GM12878 (cell line): ENCODE measurements at regions not wholly inside any gene's neighbourhood (a gene's known extent, or its start where the extent isn't known, plus 50 kb on each side); places are given as distances from the start of the nearest gene placed in this dataset.

Source experiments
- EZH2 ChIP-seq: IDR thresholded peaks from 2 replicates; pipeline ENCODE4 v1.6.1; 2012; ENCODE audit warnings: low read depth, mild to moderate bottlenecking, control low read depth, inconsistent platforms, low read length, borderline replicate concordance; ENCODE audit not compliant: control insufficient read depth
- FOS ChIP-seq: IDR thresholded peaks from 3 replicates; pipeline ENCODE4 v1.6.1; 2011; ENCODE audit warnings: borderline replicate concordance; ENCODE audit not compliant: insufficient read length; ENCODE audit errors: extremely low read depth
- IKZF2 ChIP-seq, 2 experiments: fragments of 450-650 bp; IDR thresholded peaks; 2 replicates each; pipeline ENCODE4 v1.6.1; 2017; ENCODE audit warnings: mild to moderate bottlenecking in 2 of 2, moderate library complexity in 2 of 2
- JUND ChIP-seq: IDR thresholded peaks from 2 replicates; pipeline ENCODE4 v1.6.1; 2012; ENCODE audit warnings: low read depth, mild to moderate bottlenecking, low read length, improper control_type of control experiment, moderate library complexity
- MEF2A ChIP-seq: IDR thresholded peaks from 2 replicates; pipeline ENCODE4 v1.6.1; 2011; ENCODE audit warnings: low read depth, mild to moderate bottlenecking, low read length, moderate library complexity; ENCODE audit not compliant: insufficient read depth
- NFYA ChIP-seq: IDR thresholded peaks from 2 replicates; pipeline ENCODE4 v1.6.1; 2011; ENCODE audit warnings: low read depth, mild to moderate bottlenecking, low read length, improper control_type of control experiment, borderline replicate concordance
- PRDM15 ChIP-seq: fragments of 450-650 bp; formaldehyde crosslinking; IDR thresholded peaks from 2 replicates; pipeline ENCODE4 v1.4.0; 2020; ENCODE audit warnings: mild to moderate bottlenecking, moderate library complexity
- ZNF217 ChIP-seq: fragments of 450-650 bp; IDR thresholded peaks from 2 replicates; pipeline ENCODE4 v1.6.1; 2017; ENCODE audit warnings: antibody characterized with exemption, mild to moderate bottlenecking
- ZZZ3 ChIP-seq: IDR thresholded peaks from 2 replicates; pipeline ENCODE4 v1.6.1; 2011; ENCODE audit warnings: low read depth; ENCODE audit not compliant: control insufficient read depth, insufficient read length
- TF ChIP-seq, protein P1 (sequence below): fragments of 450-650 bp; IDR thresholded peaks from 2 replicates; pipeline ENCODE4 v1.6.1; 2017; ENCODE audit warnings: antibody characterized with exemption, mild to moderate bottlenecking, moderate library complexity

- TF ChIP-seq, protein P1, sequence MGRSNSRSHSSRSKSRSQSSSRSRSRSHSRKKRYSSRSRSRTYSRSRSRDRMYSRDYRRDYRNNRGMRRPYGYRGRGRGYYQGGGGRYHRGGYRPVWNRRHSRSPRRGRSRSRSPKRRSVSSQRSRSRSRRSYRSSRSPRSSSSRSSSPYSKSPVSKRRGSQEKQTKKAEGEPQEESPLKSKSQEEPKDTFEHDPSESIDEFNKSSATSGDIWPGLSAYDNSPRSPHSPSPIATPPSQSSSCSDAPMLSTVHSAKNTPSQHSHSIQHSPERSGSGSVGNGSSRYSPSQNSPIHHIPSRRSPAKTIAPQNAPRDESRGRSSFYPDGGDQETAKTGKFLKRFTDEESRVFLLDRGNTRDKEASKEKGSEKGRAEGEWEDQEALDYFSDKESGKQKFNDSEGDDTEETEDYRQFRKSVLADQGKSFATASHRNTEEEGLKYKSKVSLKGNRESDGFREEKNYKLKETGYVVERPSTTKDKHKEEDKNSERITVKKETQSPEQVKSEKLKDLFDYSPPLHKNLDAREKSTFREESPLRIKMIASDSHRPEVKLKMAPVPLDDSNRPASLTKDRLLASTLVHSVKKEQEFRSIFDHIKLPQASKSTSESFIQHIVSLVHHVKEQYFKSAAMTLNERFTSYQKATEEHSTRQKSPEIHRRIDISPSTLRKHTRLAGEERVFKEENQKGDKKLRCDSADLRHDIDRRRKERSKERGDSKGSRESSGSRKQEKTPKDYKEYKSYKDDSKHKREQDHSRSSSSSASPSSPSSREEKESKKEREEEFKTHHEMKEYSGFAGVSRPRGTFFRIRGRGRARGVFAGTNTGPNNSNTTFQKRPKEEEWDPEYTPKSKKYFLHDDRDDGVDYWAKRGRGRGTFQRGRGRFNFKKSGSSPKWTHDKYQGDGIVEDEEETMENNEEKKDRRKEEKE = no peak
- no peak for TF ChIP-seq NFYA
- TF ChIP-seq JUND = no peak
- no peak for TF ChIP-seq PRDM15 (CRISPR knock-in tag)
- TF ChIP-seq IKZF2 (IDR thresholded peaks at IDR 0.05) = no peak
- TF ChIP-seq ZZZ3 = no peak
- TF ChIP-seq EZH2 = no peak
- TF ChIP-seq ZNF217 = no peak
- TF ChIP-seq MEF2A = no peak
- no peak for TF ChIP-seq FOS
Measured at GRCh38 chr7:53218730-53219504, 183.5 kb downstream of the POM121L12 start (continued).
